SW 1271 (cell line): ENCODE measurements at regions not wholly inside any gene's neighbourhood (a gene's known extent, or its start where the extent isn't known, plus 50 kb on each side); places are given as distances from the start of the nearest gene placed in this dataset.
A peak's percentile ranks its signal among the peaks of the same experiment; 100 is the strongest.

Experiments
- DNase-seq, 2 experiments: peaks; one replicate each; lab custom pipeline; 2025; lab: John Stamatoyannopoulos, UW

GRCh38 chr20:11783102-11783850 lies 134.4 kb upstream of the BTBD3 start:
- no peak for DNase-seq

GRCh38 chr20:11785885-11786507 lies 131.7 kb upstream of the BTBD3 start:
- no peak for DNase-seq

GRCh38 chr20:11790046-11790445 lies 127.6 kb upstream of the BTBD3 start:
- no peak for DNase-seq

GRCh38 chr20:11791316-11791715 lies 126.4 kb upstream of the BTBD3 start:
- DNase-seq: no peak

GRCh38 chr20:11791835-11792567 lies 125.7 kb upstream of the BTBD3 start:
- no peak for DNase-seq

GRCh38 chr20:11792568-11792953 lies 125.1 kb upstream of the BTBD3 start:
- no peak for DNase-seq

GRCh38 chr20:11794525-11794924 lies 123.2 kb upstream of the BTBD3 start:
- no peak for DNase-seq

GRCh38 chr20:11795071-11795615 lies 122.5 kb upstream of the BTBD3 start:
- no peak for DNase-seq

GRCh38 chr20:11796026-11796425 lies 121.7 kb upstream of the BTBD3 start:
- no peak for DNase-seq

GRCh38 chr20:11797156-11797555 lies 120.5 kb upstream of the BTBD3 start:
- DNase-seq: no peak

- no peak for DNase-seq
Observed at GRCh38 chr20:11799281-11799684, 118.4 kb upstream of the BTBD3 start.

GRCh38 chr20:11807054-11808048 lies 110.3 kb upstream of the BTBD3 start:
- DNase-seq: peak; percentile 42 to 74

GRCh38 chr20:11808841-11809240 lies 108.9 kb upstream of the BTBD3 start:
- no peak for DNase-seq

GRCh38 chr20:11810311-11811083 lies 107.2 kb upstream of the BTBD3 start:
- peak in 1 of 2 experiments; percentile 59 for DNase-seq

GRCh38 chr20:11813106-11813890 lies 104.4 kb upstream of the BTBD3 start:
- no peak for DNase-seq

- DNase-seq: no peak
Observed at GRCh38 chr20:11814267-11814666, 103.4 kb upstream of the BTBD3 start.

- DNase-seq: no peak
Observed at GRCh38 chr20:11820838-11821237, 96.9 kb upstream of the BTBD3 start.

- DNase-seq: no peak
Observed at GRCh38 chr20:11822540-11822794, 95.2 kb upstream of the BTBD3 start.

- DNase-seq: no peak
Observed at GRCh38 chr20:11826334-11826733, 91.4 kb upstream of the BTBD3 start.

- no peak for DNase-seq
Observed at GRCh38 chr20:11832397-11832796, 85.3 kb upstream of the BTBD3 start.
